ENCODE measurements at regions not wholly inside any gene's neighbourhood (a gene's known extent, or its start where the extent isn't known, plus 50 kb on each side); places are given as distances from the start of the nearest gene placed in this dataset.

GRCh38 chr22:22796724-22797123, 90.9 kb upstream of the IGLL5 start:
- TF ChIP-seq, protein P1, sequence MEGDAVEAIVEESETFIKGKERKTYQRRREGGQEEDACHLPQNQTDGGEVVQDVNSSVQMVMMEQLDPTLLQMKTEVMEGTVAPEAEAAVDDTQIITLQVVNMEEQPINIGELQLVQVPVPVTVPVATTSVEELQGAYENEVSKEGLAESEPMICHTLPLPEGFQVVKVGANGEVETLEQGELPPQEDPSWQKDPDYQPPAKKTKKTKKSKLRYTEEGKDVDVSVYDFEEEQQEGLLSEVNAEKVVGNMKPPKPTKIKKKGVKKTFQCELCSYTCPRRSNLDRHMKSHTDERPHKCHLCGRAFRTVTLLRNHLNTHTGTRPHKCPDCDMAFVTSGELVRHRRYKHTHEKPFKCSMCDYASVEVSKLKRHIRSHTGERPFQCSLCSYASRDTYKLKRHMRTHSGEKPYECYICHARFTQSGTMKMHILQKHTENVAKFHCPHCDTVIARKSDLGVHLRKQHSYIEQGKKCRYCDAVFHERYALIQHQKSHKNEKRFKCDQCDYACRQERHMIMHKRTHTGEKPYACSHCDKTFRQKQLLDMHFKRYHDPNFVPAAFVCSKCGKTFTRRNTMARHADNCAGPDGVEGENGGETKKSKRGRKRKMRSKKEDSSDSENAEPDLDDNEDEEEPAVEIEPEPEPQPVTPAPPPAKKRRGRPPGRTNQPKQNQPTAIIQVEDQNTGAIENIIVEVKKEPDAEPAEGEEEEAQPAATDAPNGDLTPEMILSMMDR (IDR thresholded peaks at IDR 0.05): no peak
- TF ChIP-seq POLR2A (IDR thresholded peaks at IDR 0.05): no peak

All from thyroid gland (tissue), 4 donors.